HG03159 (cell line): ENCODE measurements at regions not wholly inside any gene's neighbourhood (a gene's known extent, or its start where the extent isn't known, plus 50 kb on each side); places are given as distances from the start of the nearest gene placed in this dataset.
"Not testable (repeated sequence)": the region's sequence is repeated elsewhere in the genome, so short reads cannot be mapped to it uniquely, and the experiment has no call there.

Experiments used
- ATAC-seq: cut with Tn5 transposase; IDR thresholded peaks from one replicate; pipeline ENCODE4 v1.9.1; 2021; ENCODE audit warnings: mild to moderate bottlenecking, moderate library complexity; ENCODE audit not compliant: unreplicated experiment

DNA sequence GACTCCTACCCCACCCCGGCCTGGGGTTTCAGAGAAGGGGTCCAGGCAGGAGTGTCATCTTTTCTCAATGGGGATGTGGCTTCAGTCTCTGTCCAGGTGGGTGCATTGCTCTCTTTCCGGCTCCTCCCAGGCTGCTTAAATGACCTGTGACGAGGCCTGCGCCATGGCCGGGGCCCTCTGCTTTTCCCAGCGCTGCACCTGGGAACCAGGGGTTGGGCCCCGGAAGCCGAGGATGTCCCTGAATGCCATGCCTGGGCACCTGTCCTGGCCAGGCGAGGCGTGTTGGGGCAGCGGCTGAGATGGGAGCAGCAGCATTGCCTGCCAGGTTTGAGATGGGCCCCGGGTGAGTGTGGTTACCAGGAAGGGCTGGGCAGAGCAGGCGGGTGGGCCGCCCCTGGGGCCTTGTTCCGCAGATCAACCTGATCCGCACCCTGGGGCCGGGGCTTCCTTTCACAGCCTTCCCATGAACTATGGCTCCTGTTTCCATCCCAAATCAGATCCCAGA is 147.4 kb downstream of the SEC14L1 start:
- no peak for ATAC-seq

- ATAC-seq: not testable (repeated sequence)
Measured at GRCh38 chr17:77290759-77291558, 150.2 kb downstream of the SEC14L1 start.

DNA sequence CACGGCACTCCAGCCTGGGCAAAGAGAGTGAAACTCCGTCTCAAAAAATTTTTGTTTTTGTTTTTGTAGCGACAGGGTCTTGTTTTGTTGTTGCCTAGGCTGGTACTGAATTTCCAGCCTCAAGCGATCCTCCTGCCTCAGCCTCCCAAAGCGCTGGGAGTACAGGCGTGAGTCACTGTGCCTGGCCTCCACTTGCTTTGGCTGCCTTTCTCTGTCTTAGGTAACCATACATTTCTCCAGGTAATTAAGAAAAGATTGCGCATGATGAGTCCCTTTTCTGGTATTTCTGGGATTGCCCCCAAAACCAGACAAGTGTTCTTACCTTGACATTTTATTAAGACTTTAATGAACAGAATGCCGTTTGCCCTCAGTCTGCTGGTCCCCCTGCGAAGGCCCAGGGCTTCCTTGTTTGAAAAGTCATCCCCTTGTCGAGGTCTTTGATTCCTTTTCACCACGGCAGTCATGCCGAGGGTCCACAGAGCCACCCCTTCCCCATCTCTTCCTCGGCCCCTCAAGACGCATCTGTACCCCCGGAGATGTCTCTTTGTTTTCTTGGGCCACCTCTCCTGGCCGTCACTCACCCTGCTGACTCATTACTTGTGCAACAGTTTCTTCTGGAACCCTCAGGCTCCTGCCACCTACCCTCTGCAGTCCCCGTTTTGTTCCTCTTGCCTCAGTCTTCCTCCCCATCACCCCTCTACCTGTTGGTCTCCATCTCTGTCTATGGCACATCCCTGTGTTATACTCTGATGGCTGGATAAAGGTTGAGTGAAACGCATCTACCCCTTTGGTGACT is 151.0 kb downstream of the SEC14L1 start:
- no peak for ATAC-seq

- no peak for ATAC-seq
Measured at GRCh38 chr17:77294761-77295160, 154.0 kb downstream of the SEC14L1 start.

DNA sequence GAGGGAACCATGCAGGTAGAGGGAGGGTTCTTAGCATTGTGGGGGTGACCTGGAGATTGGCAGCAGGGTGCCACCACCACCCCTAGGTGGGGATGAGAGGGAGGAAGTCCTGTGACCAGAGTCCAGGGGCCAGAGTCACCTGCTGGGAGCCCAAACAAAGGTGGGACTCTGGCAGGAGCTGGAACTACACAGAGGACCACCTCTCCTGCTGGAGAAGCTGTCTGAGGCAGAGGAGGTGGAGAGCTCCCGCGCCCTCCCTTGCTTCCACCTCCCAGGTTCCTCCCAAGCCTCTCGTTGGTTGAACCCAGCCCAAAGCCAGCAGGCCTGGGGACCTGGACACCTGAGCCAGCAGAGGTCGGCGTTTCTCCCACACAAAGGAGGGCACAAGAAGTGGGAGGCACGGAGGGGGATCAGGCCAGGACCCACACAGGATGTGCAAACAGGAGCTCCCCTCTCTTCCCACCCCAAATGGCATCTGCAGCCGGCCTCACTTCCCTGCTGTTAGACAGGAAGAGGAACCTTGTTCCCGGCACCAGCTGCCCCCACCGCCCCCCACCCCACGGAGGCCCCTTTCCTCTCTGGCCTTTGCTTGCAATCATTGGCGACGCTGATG is 154.6 kb downstream of the SEC14L1 start:
- ATAC-seq: no peak

DNA sequence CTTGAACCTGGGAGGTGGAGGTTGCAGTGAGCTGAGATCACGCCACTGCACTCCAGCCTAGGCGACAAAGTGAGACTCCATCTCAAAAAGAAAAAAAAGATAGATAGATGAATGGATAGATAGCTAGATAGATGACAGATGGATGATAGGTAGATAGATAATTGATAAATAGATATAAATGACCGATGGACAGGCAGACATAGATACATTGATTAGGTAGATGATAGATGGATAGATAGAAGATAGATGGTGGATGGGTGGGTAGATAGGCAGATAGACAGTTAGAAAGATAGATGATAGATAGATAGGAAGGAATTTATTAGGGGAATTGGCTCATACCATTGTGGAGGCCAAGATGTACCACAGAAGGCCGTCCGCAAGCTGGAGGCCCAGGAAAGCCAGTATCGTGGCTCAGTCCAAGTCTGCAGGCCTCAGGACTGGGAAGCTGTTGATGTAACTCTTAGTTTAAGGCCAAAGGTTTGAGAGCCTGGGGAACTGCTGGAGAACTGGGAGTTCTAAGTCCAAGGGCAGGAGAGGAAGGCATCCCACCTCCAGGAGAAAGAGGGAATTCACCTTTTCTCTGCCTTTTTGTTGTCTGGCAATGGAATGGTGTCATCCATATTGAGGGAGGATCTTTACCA is 156.1 kb downstream of the SEC14L1 start:
- no peak for ATAC-seq

DNA sequence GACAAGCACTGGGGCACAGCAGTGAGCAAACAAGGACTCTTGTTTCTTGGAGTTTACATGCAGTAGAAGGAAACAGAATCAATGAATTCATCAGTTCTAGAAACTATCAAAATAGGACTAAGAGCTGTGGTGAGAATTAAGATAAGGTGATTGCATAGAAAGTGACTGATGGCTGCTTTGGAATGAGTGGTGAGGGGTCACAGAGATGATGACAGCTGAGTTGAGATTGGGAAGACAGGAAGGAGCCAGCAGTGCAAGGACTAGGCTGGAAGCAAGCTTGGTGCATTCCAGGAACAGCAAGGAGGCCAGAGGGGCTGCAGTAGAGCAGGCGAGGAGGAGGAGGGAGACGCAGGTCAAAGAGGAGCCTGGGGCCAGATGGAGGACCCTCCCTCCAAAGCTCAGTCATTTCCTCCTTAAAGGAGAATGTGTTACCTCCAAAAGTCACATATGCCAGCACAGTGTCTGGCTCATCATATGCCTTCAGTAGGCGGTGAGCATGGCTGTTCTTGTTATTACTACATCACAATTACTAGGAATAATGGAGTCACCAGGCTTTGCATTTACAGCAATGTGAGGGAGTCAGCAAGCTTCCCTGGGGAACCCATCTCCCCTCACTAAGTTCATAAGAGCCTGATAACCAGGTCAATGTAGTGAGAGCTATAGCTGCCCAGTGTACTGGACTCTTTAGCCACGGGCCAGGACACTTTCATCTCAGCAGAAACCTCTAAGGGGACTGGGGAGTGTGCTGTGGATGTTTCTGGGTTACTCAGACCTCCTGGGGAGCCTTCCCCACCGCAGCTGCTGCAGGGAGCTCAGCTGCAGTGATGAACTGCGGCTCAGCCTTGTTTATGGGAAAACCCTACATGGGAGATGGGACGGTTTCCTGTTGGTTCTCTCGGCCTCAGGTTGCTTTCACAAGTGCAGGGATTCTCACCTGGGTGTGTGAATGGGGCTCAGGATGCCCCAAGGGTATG is 157.2 kb downstream of the SEC14L1 start:
- ATAC-seq: no peak

DNA sequence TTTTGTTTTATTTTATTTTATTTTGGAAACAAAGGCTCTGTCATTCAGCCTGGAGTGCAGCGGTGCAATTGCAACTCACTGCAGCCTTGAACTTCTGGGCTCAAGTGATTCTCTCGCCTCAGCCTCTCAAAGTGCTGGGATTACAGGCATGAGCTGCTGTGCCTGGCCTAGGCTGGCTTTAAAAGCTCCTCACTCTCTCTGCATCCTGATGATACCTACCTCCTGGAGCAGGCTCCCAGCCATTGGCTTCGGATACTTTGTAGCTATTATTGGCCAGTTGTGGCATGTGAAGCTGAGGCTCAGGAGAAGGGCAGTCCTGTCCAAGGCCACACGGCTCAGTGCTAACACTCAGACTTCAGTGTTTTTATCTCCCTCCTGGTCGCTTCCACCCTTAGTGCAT is 158.0 kb downstream of the SEC14L1 start:
- no peak for ATAC-seq

DNA sequence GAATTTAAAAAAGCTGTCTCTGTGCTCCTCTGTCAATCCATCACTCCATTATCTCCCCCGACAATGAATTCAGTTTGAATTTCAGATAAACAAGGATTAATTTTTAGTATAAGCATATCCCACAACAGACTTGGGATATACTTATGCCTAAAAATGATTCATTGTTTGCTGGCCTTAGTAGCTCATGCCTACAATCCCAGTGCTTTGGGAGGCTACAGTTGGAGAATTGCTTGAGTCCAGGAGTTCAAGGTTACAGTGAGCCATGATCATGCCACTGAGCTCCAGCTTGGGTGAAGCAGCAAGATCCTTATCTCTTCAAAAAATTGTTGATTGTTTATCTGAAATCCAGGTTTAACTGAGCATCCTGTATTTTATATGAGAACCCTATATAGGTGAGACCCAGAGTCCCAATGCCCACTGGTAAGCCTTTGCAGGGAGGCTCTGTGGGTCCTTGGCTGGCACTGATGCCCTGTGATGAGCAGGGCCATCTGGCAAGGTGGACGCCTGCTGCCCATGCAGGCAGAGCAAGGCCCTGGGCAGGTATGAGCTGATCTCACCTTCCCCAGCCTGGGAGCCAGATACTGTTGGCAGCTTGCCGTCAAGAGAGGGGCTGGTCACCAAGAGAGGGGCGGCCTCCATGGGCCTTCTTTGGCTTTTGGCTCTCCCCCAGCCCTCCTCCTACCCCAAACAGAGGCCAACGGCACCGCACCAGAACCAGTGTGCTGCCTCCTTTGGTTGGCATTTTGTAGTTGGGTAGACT is 158.7 kb downstream of the SEC14L1 start:
- no peak for ATAC-seq

DNA sequence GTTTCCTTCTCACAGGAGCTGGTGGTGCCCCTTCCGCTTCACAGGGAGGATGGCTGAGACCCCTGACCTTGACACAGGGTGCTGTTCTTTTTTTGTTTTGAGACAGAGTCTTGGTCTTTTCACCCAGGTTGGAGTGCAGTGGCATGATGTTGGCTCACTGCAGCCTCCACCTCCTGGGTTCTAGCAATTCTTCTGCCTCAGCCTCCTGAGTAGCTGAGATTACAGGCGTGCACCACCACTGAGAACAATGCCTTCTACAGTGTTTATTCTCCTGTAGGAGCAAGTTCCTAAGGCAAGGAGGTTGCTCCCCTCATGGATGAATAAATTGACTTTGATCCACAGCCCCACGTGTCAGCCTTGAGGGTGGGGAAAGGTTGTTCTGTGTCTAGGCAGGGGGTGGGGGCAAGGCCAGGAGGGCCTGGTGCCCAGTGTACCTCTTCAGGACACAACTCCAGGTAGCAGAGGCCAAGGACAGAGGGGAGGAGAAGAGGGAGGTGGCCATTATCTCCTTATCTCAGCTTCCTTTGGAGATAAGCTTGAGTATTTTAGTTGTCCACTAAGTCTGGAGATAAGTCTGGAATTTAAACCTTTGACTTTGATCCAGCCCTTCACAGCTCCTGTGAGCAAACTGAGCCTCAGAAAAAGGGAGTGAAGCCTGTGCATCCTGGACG is 159.4 kb downstream of the SEC14L1 start:
- no peak for ATAC-seq

DNA sequence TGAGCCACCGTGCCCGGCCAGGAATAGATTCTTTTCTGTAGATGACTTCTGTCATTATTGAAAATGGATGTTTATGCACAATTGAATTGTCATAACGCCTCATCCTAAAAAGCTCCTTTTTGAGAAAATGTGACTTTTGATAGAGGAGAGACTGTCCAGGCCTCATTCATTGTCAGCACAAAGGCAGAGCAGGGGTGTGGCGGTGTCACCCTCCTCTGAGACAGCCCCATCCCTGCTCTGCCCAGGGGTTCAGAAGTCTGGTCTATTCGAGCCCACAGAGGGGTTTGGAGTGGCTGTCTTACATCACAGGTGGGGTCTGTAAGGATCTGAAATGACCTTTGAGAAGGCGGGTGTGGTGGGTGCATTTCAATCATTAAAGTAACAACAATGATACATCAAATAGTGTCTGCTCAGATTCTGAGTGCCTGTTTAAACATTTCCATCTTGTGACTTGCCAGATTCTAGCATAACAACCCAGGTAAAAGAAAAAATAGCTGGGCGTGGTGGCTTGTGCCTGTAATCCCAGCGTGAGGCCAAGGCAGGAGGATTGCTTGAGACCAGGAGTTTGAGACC is 161.0 kb downstream of the SEC14L1 start:
- no peak for ATAC-seq

GRCh38 chr17:77302682-77303081 is 161.9 kb downstream of the SEC14L1 start:
- no peak for ATAC-seq

- no peak for ATAC-seq
Measured at GRCh38 chr17:77303620-77304019, 162.9 kb downstream of the SEC14L1 start.

- no peak for ATAC-seq
Measured at GRCh38 chr17:77304051-77304745, 163.4 kb downstream of the SEC14L1 start.

DNA sequence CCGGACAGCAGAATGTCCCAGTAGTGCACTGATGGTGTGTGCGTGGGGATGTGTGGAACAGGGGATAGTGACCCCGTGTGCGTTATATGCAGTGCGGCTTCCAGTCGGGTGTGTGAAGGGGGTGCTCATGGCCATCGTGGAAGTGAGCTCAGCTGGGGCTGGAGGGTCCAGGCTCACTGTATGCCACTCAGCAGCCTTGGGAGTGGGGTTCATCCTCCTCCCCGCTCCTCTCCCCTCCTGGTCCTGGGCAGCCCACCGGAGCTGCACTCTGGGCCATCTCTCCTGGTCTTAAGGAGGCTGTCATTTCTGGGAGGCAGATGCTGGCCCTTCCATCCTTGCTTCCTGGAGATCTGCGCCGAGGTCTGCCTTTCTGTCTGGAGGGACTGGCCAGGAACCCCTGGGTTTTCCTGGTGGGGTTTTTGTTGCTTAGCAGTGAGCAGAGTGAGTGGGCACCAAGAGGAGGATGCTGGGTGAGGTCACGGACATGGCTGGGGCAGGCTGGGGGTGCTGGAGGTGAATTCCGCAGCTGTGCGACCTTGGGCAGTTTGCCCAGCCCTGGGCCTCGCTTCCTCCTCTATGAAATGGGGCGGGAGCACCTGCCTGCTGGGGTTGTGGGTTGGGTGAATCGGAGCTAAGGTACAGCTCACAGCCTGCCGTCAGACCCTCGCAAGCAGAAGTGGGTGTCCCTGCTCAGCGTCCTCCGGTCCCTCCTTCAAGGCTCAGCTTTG is 164.1 kb downstream of the SEC14L1 start:
- no peak for ATAC-seq

GRCh38 chr17:77306048-77306789 is 165.4 kb downstream of the SEC14L1 start:
- ATAC-seq: no peak
